ENCODE measurements at regions not wholly inside any gene's neighbourhood (a gene's known extent, or its start where the extent isn't known, plus 50 kb on each side); places are given as distances from the start of the nearest gene placed in this dataset.

- TF ChIP-seq POLR2A (IDR thresholded peaks at IDR 0.05) (no peak), CTCF (IDR thresholded peaks at IDR 0.05) (no peak)
Observed at GRCh38 chr2:206379266-206379665, 64.1 kb upstream of the ADAM23 start.
